HL-60 (cell line): ENCODE measurements at regions not wholly inside any gene's neighbourhood (a gene's known extent, or its start where the extent isn't known, plus 50 kb on each side); places are given as distances from the start of the nearest gene placed in this dataset.

Experiments
- CTCF ChIP-seq: IDR thresholded peaks from one replicate; pipeline ENCODE4 v1.5.1; 2011; ENCODE audit warnings: low read length, control low read depth, inconsistent platforms; ENCODE audit not compliant: insufficient read depth
- POLR2AphosphoS5 ChIP-seq: IDR thresholded peaks from 2 replicates; pipeline ENCODE4 v1.6.1; 2012; ENCODE audit warnings: low read depth
- REST ChIP-seq: IDR thresholded peaks from 2 replicates; pipeline ENCODE4 v1.6.1; 2012; ENCODE audit warnings: low read depth; ENCODE audit not compliant: insufficient replicate concordance

- TF ChIP-seq CTCF, result no peak
- TF ChIP-seq POLR2AphosphoS5, result peak; percentile 79
- no peak for TF ChIP-seq REST
These were observed 77.0 kb upstream of the FAM20C start for GRCh38 chr7:115274-115911.
